IMR-90 (cell line): ENCODE measurements at regions not wholly inside any gene's neighbourhood (a gene's known extent, or its start where the extent isn't known, plus 50 kb on each side); places are given as distances from the start of the nearest gene placed in this dataset.

Source experiments
- ATAC-seq: fragments of 200-7000 bp; cut with Tn5 transposase; 2 replicates; pipeline ENCODE4 v1.9.1; 2020; ENCODE audit warnings: low read depth, mild to moderate bottlenecking, moderate library complexity
- BruUV-seq: library from RNA; stranded (reverse); fragments of 400-500 nt; replicated peaks from 2 replicates; lab custom pipeline; 2021; lab: Mats Ljungman, UMichigan
- CTCF ChIA-PET: fragments of 300-600 bp; formaldehyde crosslinking; extraction: SDS; loops from one replicate; lab custom pipeline; 2021; ENCODE audit warnings: antibody characterized with exemption; lab: Yijun Ruan, JAX
- POLR2A ChIA-PET: fragments of 300-600 bp; sonication (Branson Sonifier 250); formaldehyde crosslinking; loops from one replicate; lab custom pipeline; 2022; ENCODE audit warnings: antibody characterized with exemption; ENCODE audit not compliant: unreplicated experiment; lab: Charles Lee
- DNase-seq: peaks from one replicate; pipeline ENCODE4 v3.0.0; 2013
- H2AFZ ChIP-seq: replicated peaks from 2 replicates; pipeline ENCODE3; 2013; ENCODE audit warnings: low read length, mild to moderate bottlenecking; ENCODE audit not compliant: poor library complexity
- H2AK5ac ChIP-seq: 2 replicates; pipeline ENCODE4 v1.6.1; 2013; ENCODE audit warnings: low read depth, low read length, inconsistent platforms
- H2AK9ac ChIP-seq: replicated peaks from 2 replicates; pipeline ENCODE3; 2013; ENCODE audit warnings: mild to moderate bottlenecking, low read depth, low read length, moderate library complexity; ENCODE audit not compliant: poor library complexity
- H2BK120ac ChIP-seq: 2 replicates; pipeline ENCODE4 v1.6.1; 2013; ENCODE audit warnings: low read depth, low read length, inconsistent platforms
- H2BK15ac ChIP-seq: 3 replicates; pipeline ENCODE4 v1.6.1; 2013; ENCODE audit warnings: low read depth, low read length, inconsistent platforms
- H2BK20ac ChIP-seq: 2 replicates; pipeline ENCODE4 v1.6.1; 2013; ENCODE audit warnings: low read depth, mild to moderate bottlenecking, inconsistent platforms, low read length, moderate library complexity
- H2BK5ac ChIP-seq: 2 replicates; pipeline ENCODE4 v1.6.1; 2013; ENCODE audit warnings: mild to moderate bottlenecking, low read depth, low read length, inconsistent platforms; ENCODE audit not compliant: poor library complexity, severe bottlenecking
- H3K14ac ChIP-seq: replicated peaks from 2 replicates; pipeline ENCODE4 v1.6.1; 2013; ENCODE audit warnings: low read depth, low read length, inconsistent platforms
- H3K18ac ChIP-seq: 2 replicates; pipeline ENCODE4 v1.6.1; 2013; ENCODE audit warnings: low read depth, low read length, control low read depth
- H3K23ac ChIP-seq: 2 replicates; pipeline ENCODE4 v1.6.1; 2013; ENCODE audit warnings: low read depth, low read length, inconsistent platforms
- H3K27ac ChIP-seq: 2 replicates; pipeline ENCODE4 v1.5.1; 2013; ENCODE audit warnings: mild to moderate bottlenecking, control low read depth, low read length; ENCODE audit not compliant: insufficient read depth
- H3K27me3 ChIP-seq: 2 replicates; pipeline ENCODE4 v1.6.1; 2013; ENCODE audit warnings: low read length; ENCODE audit not compliant: control insufficient read depth, insufficient read depth
- H3K36me3 ChIP-seq: 2 replicates; pipeline ENCODE4 v1.6.1; 2013; ENCODE audit warnings: low read length, mixed read lengths; ENCODE audit not compliant: control insufficient read depth, insufficient read depth
- H3K4ac ChIP-seq: 2 replicates; pipeline ENCODE4 v1.6.1; 2013; ENCODE audit warnings: low read depth, low read length, inconsistent platforms
- H3K4me1 ChIP-seq: 2 replicates; pipeline ENCODE4 v1.6.1; 2013; ENCODE audit warnings: low read length, mixed read lengths; ENCODE audit not compliant: control insufficient read depth, insufficient read depth
- H3K4me2 ChIP-seq: 2 replicates; pipeline ENCODE4 v1.6.1; 2013; ENCODE audit warnings: low read depth, mild to moderate bottlenecking, control low read depth, low read length, moderate library complexity
- H3K4me3 ChIP-seq: 2 replicates; pipeline ENCODE4 v1.5.1; 2013; ENCODE audit warnings: low read depth, mild to moderate bottlenecking, control low read depth, low read length, moderate library complexity; ENCODE audit not compliant: insufficient read depth
- H3K56ac ChIP-seq: 2 replicates; pipeline ENCODE4 v1.6.1; 2013; ENCODE audit warnings: low read length, inconsistent platforms; ENCODE audit not compliant: insufficient read depth; ENCODE audit errors: extremely low read depth
- H3K79me1 ChIP-seq, 2 experiments: 2 replicates each; pipeline ENCODE4 v1.6.1; 2013; ENCODE audit warnings: low read length in 2 of 2, inconsistent platforms in 1 of 2, low read depth in 1 of 2
- H3K9ac ChIP-seq: 2 replicates; pipeline ENCODE4 v1.6.1; 2013; ENCODE audit warnings: low read depth, low read length, control low read depth
- H3K9me1 ChIP-seq: 2 replicates; pipeline ENCODE4 v1.6.1; 2013; ENCODE audit warnings: low read length, inconsistent platforms; ENCODE audit not compliant: insufficient read depth
- H3K9me3 ChIP-seq: 2 replicates; pipeline ENCODE4 v1.6.1; 2013; ENCODE audit warnings: low read length; ENCODE audit not compliant: control insufficient read depth, insufficient read depth
- H4K20me1 ChIP-seq: 2 replicates; pipeline ENCODE4 v1.6.1; 2013; ENCODE audit warnings: low read length, inconsistent platforms; ENCODE audit not compliant: insufficient read depth
- H4K5ac ChIP-seq: 2 replicates; pipeline ENCODE4 v1.6.1; 2013; ENCODE audit warnings: mild to moderate bottlenecking, low read depth, low read length, control low read depth
- H4K8ac ChIP-seq, 2 experiments: 2 replicates each; pipeline ENCODE4 v1.6.1; 2013; ENCODE audit warnings: low read depth in 2 of 2, low read length in 2 of 2, control low read depth in 1 of 2, inconsistent platforms in 1 of 2
- H4K91ac ChIP-seq: 2 replicates; pipeline ENCODE4 v1.6.1; 2013; ENCODE audit warnings: low read depth, low read length, inconsistent platforms; ENCODE audit not compliant: insufficient read depth
- BHLHE40 ChIP-seq: fragments of 150-350 bp; IDR thresholded peaks from 2 replicates; pipeline ENCODE4 v1.6.1; 2016; ENCODE audit warnings: mild to moderate bottlenecking, low read depth, low read length
- CEBPB ChIP-seq: IDR thresholded peaks from 2 replicates; pipeline ENCODE4 v1.6.1; 2012; ENCODE audit warnings: low read depth, low read length, improper control_type of control experiment
- CHD1 ChIP-seq: IDR thresholded peaks from 2 replicates; pipeline ENCODE4 v1.6.1; 2012; ENCODE audit warnings: low read depth, low read length, improper control_type of control experiment
- CTCF ChIP-seq: conservative IDR thresholded peaks from 2 replicates; pipeline ENCODE4 v1.5.1; 2012; ENCODE audit warnings: mild to moderate bottlenecking, low read depth, low read length, improper control_type of control experiment
- ELK1 ChIP-seq: fragments of 150-350 bp; IDR thresholded peaks from 2 replicates; pipeline ENCODE4 v1.6.1; 2016; ENCODE audit warnings: low read depth, mild to moderate bottlenecking, low read length, moderate library complexity, borderline replicate concordance
- NFE2L2 ChIP-seq: fragments of 150-350 bp; IDR thresholded peaks from 2 replicates; pipeline ENCODE4 v1.6.1; 2016; ENCODE audit warnings: low read depth, mild to moderate bottlenecking, low read length
- POLR2A ChIP-seq: IDR thresholded peaks from 2 replicates; pipeline ENCODE4 v1.6.1; 2012; ENCODE audit warnings: mild to moderate bottlenecking, low read depth, low read length
- RAD21 ChIP-seq: IDR thresholded peaks from 2 replicates; pipeline ENCODE4 v1.6.1; 2012; ENCODE audit warnings: low read length, improper control_type of control experiment
- RCOR1 ChIP-seq: IDR thresholded peaks from 2 replicates; pipeline ENCODE4 v1.6.1; 2012; ENCODE audit warnings: mild to moderate bottlenecking, low read length, improper control_type of control experiment; ENCODE audit not compliant: insufficient replicate concordance
- SMC3 ChIP-seq: fragments of 150-350 bp; IDR thresholded peaks from 2 replicates; pipeline ENCODE4 v1.6.1; 2016; ENCODE audit warnings: low read depth, mild to moderate bottlenecking, antibody characterized with exemption, low read length, moderate library complexity
- USF2 ChIP-seq: fragments of 150-350 bp; IDR thresholded peaks from 2 replicates; pipeline ENCODE4 v1.6.1; 2017; ENCODE audit warnings: mild to moderate bottlenecking, antibody characterized with exemption, low read length, low read depth
- WGBS, 2 experiments: methylation state at CpG; one replicate each; pipeline versions ENCODE4 v1.1.5 to v1.1.7; 2013; ENCODE audit warnings: missing lambda C conversion rate in 2 of 2; ENCODE audit not compliant: insufficient read length in 1 of 2; ENCODE audit errors: extremely low coverage in 2 of 2; 5-methylcytosine and 5-hydroxymethylcytosine counted together
- dilution Hi-C: fragments of 300-500 bp; cut with HindIII; formaldehyde crosslinking; loops from one replicate; pipeline ENCODE4 v1.14.3; 2018; ENCODE audit warnings: low sequenced_read_pairs; ENCODE audit not compliant: unreplicated experiment
- in situ Hi-C: fragments of 300-500 bp; cut with MboI; formaldehyde crosslinking; loops from 3 replicates; pipeline ENCODE4 v1.14.3; 2019; ENCODE audit warnings: low sequenced_read_pairs, inconsistent platforms, mixed read lengths
- intact Hi-C: fragments of 100-400 bp; cut with micrococcal nuclease; formaldehyde crosslinking; loops from 2 replicates; pipeline ENCODE4 v1.10.0; 2022

GRCh38 chrX:109847257-109848187 is 114.5 kb upstream of the ACSL4 start (continued):
- TF ChIP-seq USF2 = no peak

- Histone ChIP-seq H3K18ac (peak overlapping the region; percentile 84), H3K14ac (no peak overlapping the region), H3K56ac (no peak overlapping the region), H4K91ac (no peak overlapping the region; the same call in none of the 2 replicates), H3K9ac (no peak overlapping the region), H3K27me3 (0 out of 2 replicates have a peak, but pooled peaks cover under 1% of the 10 kb centered on the region), H2BK15ac (0 out of 3 replicates have a peak overlapping the region, but pooled peaks have one; percentile 41), H3K4me2 (no peak overlapping the region), H3K4me3 (no peak overlapping the region), H3K36me3 (no peaks in the 10 kb centered on the region), H3K9me3 (peaks cover 2% of the 10 kb centered on the region), H2AFZ (peak overlapping the region; percentile 47), H3K27ac (peak overlapping the region; percentile 87), H2BK120ac (peak overlapping the region; percentile 56; the same call in 1 of the 2 replicates), H2AK5ac (0 out of 2 replicates have a peak overlapping the region, but pooled peaks have one; percentile 35), H4K20me1 (no peaks in the 10 kb centered on the region), H2BK5ac (peak overlapping the region; percentile 90), H4K8ac (peak overlapping the region; percentile 60 to 68), H3K79me1 (no peaks in the 10 kb centered on the region), H3K9me1 (no peaks in the 10 kb centered on the region; the same call in 1 of the 2 replicates), H4K5ac (peak overlapping the region; percentile 84; the same call in 1 of the 2 replicates), H3K23ac (no peak overlapping the region), H2AK9ac (no peak overlapping the region), H2BK20ac (no peak overlapping the region), H3K4ac (peak overlapping the region; percentile 47), H3K4me1 (peaks cover 11% of the 10 kb centered on the region)
- DNase-seq (no peak), ATAC-seq (no peak)
- ChIA-PET POLR2A (no interaction called here), CTCF (no interaction called here)
- WGBS, 2 experiments = 0% methylated on average over 1 of the region's 4 CpGs; no CpG with 5 or more reads in 1 of the 2 experiments
- BruUV-seq = no TSS peak
- in situ Hi-C loops (no loop called here), dilution Hi-C loops (no loop called here), intact Hi-C loops (no loop called here)
- no peak for TF ChIP-seq RCOR1
- no peak for TF ChIP-seq CTCF
- TF ChIP-seq NFE2L2 = no peak
- TF ChIP-seq ELK1 = no peak
- no peak for TF ChIP-seq SMC3
- no peak for TF ChIP-seq CHD1
- no peak for TF ChIP-seq BHLHE40
- no peak for TF ChIP-seq CEBPB
- TF ChIP-seq RAD21 = no peak
- TF ChIP-seq POLR2A = no peak
Measured at GRCh38 chrX:109848461-109849050, 115.5 kb upstream of the ACSL4 start.
